ENCODE measurements at regions not wholly inside any gene's neighbourhood (a gene's known extent, or its start where the extent isn't known, plus 50 kb on each side); places are given as distances from the start of the nearest gene placed in this dataset.

DNA sequence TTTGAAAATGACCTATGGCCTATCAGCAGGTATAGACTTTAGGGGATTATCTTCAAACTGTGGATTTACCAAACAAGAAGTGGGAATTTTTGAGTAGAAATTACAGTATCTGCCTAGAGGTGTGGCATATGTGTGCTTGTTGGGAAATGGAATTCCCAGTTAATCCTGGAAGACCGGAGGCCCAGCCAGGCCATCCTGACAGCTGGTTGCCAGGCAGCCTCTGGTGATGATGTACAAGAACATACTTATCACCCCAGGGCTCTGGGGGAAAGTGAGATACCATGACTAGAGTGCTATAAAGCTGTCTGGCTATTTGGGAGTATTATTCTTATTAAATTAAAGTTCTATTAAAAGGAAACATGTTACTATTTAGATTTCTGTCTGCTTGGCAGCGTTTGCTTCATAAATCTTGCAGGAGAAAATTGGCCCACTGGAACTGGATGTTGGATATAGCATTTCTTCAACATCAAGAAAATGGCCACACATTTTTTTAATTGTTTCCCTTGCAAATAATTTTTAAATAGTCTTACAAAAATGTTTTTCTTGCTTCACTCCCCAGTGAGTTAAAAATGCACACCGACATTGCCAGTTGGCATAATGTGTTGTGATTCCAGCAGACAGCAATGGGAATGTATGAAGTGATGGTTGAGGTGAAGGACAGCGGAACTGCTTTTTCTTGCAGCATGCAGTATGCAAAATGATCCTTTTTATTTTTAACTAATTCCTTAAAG lies 187.8 kb downstream of the MYLK4 start:
- DNase-seq (ENCODE audit: low read depth in 3 of 3), result no peak

DNA sequence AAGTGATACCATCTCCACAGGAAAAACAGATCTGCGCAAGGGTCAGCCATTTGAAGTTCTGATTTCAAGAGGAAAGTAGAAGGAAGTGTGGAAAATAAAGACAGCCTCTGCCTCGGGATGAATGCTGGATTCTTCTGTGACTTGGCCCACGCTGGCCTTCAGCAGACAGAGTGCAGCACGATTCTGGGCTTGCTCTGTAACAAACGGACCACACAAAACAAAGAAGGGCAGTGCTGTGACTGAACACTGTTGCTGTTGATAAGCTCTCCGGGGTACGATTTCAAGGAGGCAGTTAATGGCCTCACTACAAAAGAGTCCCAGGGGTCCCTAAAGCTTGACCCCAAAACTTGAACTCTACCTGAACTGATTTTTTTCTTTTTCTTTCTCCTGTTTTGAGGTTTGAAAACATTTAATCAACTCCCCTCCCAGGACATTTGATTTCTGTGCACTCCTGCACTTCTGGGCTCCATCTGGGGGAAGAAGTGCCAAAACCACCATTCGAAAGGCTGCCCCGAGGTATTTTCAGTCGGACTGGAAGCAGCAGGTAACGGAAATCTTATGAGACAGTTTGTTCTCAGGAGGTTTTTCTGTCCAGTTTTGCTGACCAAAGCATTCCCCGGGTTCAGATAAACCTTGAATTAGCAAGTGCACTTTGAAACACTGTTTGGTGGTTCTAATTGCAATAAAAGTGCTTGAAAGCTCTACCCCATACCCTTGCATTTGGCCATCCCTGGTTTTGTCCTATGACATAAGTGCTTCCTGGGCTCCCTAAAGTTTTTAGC lies 189.6 kb downstream of the MYLK4 start:
- no peak for DNase-seq (ENCODE audit: low read depth in 3 of 3)

DNA sequence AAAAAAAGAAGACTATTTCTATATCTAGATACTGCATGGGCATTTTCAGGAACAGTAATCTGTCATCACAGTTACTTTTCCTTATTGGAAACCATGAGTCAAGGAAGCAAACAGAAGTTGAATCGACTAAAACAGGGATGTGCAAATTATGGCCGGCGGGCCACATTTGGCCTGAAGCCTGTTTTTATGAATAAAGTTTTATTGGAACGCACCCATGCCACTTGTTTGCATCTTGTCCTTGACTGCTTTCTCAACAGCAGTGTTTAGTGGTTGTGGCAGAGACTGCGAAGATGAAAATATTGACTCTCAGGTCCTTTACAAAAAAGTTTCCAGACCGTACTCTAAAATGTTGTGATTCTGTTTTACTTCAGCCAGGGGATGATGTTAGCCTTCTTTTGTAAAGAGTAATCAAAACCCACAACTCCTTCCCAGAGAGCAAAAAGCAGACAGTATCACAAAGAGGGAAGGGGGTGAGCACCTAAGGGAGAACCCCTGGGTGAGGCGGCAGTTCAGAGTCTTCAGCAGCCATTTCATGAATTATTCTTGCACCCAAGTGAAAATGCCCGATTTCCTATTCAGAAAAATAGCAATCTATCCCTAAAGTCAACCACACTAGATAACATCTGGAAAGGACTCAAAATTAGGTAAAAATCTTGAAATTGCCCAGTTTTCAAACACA lies 190.4 kb downstream of the MYLK4 start:
- DNase-seq (ENCODE audit: low read depth in 3 of 3), result no peak

DNA sequence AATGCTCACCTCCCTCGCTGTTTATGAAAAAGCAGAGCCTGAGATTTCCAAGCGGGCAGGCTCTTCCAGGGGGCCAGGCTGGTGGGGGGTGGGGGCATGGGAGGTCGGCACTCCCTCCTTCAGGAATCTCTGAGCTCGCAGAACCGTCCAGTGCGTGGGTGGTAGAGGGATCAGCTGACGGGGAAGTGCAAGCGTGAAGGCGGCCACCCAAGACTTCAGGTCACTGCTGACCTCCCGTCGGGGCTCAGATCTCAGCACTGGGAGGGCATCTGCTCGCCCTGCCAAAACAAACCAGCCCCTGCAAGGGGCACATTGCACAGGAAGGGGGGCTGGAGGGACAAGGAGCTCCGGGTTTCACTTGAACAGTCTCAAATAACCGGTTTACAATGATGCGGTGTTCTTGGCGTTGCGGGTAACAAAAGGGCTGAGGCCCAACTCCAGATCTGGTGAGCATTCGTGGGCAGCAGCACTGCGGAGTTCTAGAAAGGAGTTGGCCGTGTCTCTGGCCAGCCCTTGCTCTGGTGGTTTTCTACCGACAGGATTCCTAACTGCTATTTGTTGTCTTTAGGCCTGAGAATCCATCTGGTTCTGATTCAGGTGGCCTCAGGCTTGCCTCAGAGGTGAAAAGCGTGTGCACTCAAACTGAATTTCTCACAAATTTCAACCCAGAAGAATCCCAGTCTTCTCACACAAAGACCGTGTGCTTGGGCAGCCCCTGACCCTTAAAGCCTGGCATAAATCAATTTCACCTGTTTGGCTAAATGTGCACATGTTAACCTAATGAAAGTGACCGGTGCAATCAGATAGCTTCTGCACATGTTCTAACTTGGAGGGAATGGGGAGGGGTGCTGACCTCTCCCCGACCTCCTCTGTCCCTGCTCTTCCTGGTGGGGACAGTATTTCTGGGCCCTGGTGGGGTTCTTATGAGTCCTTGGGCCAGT lies 191.6 kb downstream of the MYLK4 start:
- no peak for DNase-seq (ENCODE audit: low read depth in 3 of 3)

DNA sequence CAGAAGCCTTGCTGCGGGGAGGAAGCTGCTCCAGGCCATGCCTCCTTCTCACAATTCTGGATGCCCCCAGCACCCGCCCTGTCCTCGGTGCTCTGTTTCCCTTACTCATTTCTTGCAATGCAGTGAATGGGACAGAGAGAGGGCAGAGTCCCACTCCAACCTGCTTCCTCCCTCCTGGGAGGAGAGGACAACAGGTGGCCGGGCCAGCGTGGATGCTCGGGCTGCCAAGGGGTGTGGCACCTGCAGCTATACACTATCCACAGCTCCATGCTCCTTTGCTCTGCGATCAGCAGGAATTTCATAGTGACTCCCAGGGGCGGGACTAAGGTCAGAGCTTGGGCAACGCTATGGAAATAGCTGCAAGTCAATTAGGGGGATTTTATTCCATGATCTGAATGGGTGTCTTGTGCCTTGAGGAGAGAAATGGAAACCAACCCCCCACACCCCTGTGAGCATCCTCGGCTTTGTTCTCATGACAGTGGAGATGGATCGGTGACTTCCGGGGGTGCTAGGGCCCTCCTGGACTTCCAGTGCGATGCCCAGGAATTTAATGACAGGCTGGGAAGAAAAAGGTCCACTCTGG lies 192.5 kb downstream of the MYLK4 start:
- no peak for DNase-seq (ENCODE audit: low read depth in 3 of 3)

DNA sequence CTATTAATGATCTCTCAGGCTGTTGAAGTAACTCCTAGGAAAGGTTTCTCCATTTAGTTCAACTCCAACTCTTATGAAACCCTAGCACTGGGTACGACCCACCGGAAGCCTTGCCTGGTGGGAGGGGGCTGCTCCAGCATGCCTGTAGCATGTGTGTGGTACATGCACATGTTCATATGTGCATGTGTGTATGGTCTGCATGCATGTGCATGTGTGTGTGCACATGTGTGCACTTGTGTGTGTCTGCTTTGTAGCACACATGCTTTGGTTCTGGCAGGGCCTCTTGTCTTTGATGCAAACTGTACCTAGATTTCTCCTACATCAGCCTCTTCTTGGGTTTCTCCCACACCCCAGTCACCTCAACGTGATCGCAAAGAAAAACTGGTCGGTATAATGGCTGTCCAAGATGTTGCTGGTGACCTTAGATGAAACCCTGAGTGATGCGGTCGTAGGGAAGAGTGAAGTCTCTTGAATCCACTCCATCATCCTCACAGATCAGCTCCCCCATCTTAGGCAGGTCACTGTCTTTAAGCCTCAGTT lies 193.5 kb downstream of the MYLK4 start:
- DNase-seq (ENCODE audit: low read depth in 3 of 3), result no peak

DNA sequence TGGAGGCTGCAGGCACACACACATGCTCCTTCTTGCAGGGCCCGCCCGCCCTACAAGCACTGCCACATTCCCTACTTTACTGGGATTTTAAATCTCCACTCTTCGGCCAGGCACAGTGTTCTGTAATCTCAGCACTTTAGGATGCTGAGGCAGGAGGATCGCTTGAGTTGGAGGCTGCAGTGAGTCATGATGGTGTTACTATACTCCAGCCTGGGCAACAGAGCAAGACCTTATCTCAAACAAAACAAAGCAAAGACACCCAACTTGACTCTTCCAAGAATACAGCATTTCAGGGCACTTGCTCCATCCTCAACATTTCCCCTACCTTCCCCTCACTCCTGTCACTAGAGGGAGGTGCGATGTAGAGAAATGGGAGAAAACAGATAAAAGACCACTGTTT lies 194.0 kb downstream of the MYLK4 start:
- no peak for DNase-seq (ENCODE audit: low read depth in 3 of 3)

DNA sequence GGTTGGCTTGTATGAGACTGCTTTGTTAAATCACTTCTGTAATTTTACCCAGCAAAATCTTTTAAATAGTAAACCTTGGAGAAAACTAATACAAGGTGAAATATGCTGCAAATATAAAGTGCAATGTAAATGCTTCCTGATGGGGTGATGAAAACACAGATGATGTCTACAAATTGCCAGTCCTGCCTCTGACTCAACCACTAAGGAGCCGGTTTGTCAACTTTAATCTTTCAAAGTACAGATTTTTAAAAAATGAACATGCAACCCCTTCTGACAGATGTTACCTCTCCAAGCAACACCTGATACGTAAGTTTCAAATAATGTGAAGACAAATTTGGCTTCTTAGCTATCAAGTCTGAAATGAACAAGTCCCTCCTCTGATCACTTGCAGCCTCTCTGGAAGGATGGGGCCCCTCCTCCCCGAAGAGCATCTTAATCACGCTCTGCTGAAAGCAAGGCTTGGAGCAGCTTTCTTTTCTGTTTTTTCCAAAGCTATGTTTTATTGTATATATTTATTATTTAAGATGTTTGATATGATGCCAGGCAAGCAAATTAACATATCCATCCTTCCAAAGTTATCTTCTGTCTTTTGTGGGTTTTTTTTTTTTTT lies 196.0 kb downstream of the MYLK4 start:
- DNase-seq (ENCODE audit: low read depth in 3 of 3), result no peak

DNA sequence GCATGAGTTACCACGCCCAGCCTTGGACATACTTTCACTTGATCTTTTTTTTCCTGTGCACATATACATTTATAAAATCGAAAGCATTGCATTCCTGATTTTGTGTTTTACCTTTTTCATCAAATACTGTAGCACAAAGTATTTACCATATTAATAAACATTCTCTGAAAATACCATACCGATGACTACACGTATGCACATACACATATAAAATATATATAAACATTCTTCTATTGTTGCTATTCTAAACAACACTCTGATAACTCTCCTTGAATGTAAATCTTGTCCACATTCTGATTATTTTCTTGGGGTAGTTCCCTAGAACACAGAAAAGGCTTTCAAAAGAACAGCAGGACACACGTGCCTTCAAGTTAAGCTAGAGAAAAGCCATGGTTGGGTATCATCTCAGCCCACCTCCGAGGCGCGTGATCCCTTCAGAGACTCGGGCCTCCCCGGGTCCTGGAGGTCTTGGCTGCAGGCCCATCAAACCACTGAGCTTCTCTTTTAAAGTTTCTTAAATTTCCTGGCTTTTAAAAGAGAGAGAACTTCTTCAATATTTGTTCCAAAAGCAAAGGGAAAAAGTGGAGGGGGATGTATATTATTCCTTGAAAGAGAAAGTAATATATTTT lies 198.1 kb downstream of the MYLK4 start:
- DNase-seq (ENCODE audit: low read depth in 3 of 3), result no peak

DNA sequence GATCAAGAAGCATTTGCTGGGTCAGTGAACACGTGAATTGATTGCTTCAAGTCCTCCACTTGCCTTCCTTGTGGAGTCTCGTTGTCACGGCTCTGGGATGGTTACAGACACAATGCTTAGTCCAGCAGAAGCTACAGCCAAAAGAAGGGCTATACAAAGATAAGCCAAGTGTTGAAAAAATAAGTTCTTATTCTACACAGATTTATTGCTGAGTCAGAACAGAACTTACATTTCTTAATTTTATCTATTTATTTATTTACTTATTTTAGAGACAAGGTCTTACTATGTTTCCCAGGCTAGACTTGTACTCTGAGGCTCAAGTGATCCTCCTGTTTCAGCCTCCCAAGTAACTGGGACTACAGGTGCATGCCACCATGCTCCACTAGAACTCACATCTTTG lies 199.0 kb downstream of the MYLK4 start:
- no peak for DNase-seq (ENCODE audit: low read depth in 3 of 3)

DNA sequence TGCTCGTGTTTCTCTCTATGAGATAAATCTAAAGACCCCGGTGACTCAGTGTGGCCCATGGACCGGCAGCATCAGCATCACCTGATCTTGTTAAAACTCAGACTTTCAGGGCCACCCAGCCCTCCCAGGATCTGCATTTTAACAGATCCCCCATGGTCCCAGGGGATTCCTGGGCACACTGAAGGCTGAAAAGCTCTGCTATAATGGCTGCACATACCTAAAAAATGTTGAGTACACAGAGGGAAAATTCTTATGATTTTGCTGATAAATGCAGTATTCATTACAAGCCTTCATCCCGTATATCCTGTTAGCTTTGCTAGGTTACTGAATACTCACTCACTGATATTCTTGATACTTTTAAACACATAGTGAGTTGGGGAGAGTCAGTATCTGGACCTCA lies 200.5 kb downstream of the MYLK4 start:
- DNase-seq (ENCODE audit: low read depth in 3 of 3), result no peak

DNA sequence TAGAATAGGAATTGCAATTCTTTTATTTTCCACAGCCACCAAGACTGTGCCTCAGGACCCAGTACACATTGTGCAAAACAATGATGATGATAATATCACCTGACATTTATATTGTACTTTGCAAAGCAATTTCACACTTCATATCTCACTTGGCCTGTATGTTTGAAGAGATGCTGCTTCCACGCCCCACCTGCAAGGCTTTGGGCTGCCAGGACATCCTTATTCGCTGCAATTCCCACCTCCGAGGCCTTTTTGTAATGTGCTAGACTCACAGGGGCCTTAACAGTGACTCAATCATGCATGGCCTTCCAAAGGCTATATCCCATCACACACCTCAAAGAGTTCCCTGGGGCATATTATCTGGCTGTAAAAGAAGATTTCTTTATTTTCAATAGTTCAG lies 200.9 kb downstream of the MYLK4 start:
- no peak for DNase-seq (ENCODE audit: low read depth in 3 of 3)

DNA sequence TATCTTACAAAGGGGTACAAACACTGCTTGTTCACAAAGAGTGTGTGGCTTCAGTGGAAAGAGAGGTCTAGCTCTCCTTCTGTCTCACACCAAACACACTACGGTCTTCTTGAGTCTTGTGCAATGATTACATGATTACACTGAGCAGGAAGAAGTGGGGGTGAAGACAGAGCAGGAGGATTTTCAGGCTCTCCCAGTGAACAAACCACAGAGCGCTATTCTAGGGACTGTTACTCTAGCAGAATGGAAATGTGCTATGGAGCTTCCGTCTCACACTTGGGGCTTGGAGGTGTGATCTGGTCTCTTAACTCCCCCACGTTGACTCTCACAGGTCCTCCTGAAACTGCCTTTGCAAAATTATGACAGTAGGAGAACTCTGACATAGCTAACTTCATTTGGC lies 203.4 kb downstream of the MYLK4 start:
- no peak for DNase-seq (ENCODE audit: low read depth in 3 of 3)

DNA sequence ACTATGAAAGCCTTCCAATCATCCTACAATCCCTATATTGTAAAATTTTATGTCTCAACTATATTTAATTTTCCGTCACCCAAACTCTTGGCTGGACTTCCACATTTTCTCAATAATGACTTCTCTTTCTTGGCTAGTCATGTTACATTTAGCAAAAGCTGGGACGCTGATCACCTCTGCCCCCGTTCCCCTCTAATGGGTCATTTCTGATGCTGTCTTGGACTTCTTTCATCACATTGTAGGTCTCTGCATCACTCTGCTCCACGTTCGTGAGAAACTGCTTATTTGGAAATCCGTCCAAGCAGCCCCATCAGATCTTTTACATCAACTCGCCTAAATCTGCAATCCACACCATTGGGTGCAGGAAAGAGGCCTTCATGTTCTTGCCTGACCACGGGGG lies 203.8 kb downstream of the MYLK4 start:
- DNase-seq (ENCODE audit: low read depth in 3 of 3), result no peak

DNA sequence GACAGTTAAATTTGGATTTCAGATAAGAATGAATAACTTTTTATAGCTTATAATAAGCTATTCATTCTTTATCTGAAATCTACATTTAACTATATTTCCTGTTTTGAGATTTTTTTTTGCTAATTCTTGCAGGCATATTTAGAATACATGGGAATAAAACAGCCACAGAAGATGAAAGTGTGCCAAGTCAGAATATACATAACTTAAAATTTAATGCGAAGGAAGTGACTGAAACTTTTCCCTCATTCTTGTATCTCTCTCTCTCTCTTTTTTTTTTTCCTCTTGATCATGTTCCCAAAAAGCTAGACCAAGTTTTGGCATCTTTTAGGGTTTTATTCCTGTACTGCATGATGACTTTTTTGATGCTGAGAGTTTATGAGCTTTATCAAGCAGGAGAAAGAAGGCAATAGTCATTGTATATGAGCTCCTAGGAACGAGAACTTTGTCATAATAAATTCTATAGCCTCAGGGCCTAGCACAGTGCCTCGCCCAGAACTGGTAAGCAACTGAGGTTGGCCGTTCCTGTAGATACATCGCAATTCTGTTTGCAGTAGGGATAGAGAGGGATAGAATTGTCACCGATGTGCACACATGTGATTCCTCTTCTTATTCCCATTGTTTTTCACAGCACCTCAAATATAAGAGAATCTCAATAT lies 205.2 kb downstream of the MYLK4 start:
- DNase-seq (ENCODE audit: low read depth in 3 of 3), result no peak

DNA sequence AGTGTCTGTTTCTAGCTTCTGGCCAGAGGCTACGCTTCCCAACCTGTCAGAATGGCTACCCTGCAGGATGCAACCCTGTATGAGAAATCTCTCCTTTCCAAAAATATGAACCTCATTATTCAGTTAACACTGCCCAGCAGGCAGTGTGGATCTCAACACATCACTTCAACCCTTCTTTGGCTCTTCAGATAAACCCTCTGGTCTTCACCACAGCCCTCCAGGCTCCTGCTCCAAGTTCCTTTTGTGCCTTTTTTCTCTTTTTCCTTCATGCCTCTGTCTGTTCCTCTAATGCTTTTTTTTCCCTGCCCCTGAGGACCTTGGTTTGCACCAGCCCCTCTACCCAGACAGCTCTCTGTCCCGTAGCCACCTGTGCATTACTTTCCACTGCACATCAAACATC lies 207.4 kb downstream of the MYLK4 start:
- no peak for DNase-seq (ENCODE audit: low read depth in 3 of 3)

DNA sequence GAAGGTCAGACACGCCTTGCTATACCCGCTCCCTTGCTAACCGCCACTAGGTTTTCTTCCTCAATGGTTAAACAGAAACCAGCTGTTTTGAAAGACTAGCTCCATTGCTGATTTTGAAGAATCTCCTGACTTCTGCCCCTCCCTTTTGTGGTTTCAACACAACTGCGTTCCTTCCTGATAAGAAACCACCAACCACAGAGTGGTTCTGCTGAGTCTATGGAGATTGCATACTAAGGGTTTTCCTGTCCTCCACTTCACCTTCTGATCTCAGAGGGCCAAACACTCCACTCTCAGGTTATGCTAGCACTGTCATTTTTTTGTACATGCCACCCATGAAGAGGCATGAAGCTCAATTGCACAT lies 207.9 kb downstream of the MYLK4 start:
- peak in 2 of 3 donors; percentile 8 to 14 for DNase-seq (ENCODE audit: low read depth in 3 of 3)

DNA sequence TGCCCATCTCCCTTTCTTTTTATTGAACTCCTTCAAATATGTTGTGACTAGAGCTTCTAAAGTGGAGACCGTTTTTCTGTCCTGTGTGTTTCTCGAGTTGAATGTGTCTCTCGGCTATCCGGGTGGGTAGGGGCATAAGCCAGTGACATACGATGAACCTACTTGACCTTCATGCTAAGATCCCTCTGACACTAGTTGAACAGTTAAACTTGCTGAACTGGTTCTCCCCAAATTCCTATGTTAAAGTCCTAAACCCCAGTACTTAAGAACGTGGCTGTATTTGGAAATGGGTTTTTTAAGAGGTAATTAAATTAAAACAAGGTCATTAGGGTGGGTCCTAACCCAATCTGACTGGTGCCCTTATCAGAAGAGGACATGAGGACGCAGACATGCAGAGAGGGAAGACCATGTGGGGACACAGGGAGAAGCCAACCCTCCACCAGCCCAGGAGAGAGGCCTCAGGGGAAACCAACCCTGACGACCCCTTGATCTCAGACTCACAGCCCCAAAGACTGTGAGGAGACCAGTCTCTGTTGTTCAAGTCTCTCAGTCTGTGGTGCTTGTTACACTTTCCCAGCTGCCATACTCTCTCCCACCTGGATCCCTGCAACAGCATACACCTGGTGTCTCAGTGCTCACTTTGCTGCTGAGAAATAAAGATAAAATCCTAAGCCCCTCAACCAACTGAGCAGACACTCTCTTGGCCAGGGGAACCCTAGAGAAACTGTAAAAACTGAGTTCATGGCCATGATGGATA lies 208.4 kb downstream of the MYLK4 start:
- DNase-seq (ENCODE audit: low read depth in 3 of 3), result no peak

DNA sequence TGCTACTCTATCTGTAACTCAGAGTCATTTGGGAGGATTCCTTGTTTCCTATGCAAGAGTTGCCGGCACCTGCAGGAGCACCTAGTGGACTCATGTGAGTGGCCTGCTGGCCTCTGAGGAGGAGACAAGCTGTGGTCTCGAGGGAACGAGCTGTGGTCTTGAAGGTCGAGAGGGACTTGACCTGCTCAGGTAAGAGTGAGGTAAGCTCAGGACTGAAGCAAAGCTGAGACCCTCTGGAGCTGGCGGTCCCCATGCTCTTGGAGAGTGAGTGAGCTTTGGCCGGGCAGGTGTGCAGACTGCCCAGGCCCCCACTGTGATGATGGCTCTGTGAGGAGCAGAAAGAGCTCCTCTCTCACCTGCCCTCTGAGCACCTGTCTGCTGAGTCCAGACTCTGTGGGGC lies 214.3 kb downstream of the MYLK4 start:
- no peak for DNase-seq (ENCODE audit: low read depth in 3 of 3)
